Memory B cell (primary cell): ENCODE measurements at regions not wholly inside any gene's neighbourhood (a gene's known extent, or its start where the extent isn't known, plus 50 kb on each side); places are given as distances from the start of the nearest gene placed in this dataset.
"Not testable (repeated sequence)": the region's sequence is repeated elsewhere in the genome, so short reads cannot be mapped to it uniquely, and the experiment has no call there.

ENCODE experiments used
- ATAC-seq: fragments of 150-1000 bp; cut with Tn5 transposase; 2 replicates; pipeline ENCODE4 v1.10.0; 2021; ENCODE audit warnings: low read depth, mild to moderate bottlenecking, moderate library complexity
- DNase-seq, 2 donors: peaks; one replicate each; pipeline ENCODE4 v3.0.0; 2022; ENCODE audit warnings: low spot score in 2 of 2
- H3K27ac Mint-ChIP-seq: one replicate; pipeline ENCODE4 v1.8.0; 2022; ENCODE audit warnings: mild to moderate bottlenecking, moderate library complexity, mixed read lengths
- H3K27me3 Mint-ChIP-seq: one replicate; pipeline ENCODE4 v1.8.0; 2022; ENCODE audit warnings: mixed read lengths
- H3K36me3 Mint-ChIP-seq: one replicate; pipeline ENCODE4 v1.8.0; 2022; ENCODE audit warnings: mild to moderate bottlenecking, mixed read lengths
- H3K4me1 Mint-ChIP-seq: one replicate; pipeline ENCODE4 v1.8.0; 2022; ENCODE audit warnings: mixed read lengths
- H3K4me3 Mint-ChIP-seq: one replicate; pipeline ENCODE4 v1.8.0; 2022; ENCODE audit warnings: mild to moderate bottlenecking, moderate library complexity, mixed read lengths
- H3K9me3 Mint-ChIP-seq: one replicate; pipeline ENCODE4 v1.8.0; 2022; ENCODE audit warnings: mixed read lengths

- ATAC-seq, result no peak
- Mint-ChIP-seq H3K4me1 (peaks cover 9% of the 10 kb centered on the region), H3K9me3 (no peaks in the 10 kb centered on the region), H3K27me3 (no peaks in the 10 kb centered on the region), H3K4me3 (no peak overlapping the region), H3K36me3 (no peaks in the 10 kb centered on the region), H3K27ac (no peak overlapping the region)
- no peak for DNase-seq
Measured at GRCh38 chr1:83505148-83505547, 493.8 kb downstream of the TTLL7 start.

DNA sequence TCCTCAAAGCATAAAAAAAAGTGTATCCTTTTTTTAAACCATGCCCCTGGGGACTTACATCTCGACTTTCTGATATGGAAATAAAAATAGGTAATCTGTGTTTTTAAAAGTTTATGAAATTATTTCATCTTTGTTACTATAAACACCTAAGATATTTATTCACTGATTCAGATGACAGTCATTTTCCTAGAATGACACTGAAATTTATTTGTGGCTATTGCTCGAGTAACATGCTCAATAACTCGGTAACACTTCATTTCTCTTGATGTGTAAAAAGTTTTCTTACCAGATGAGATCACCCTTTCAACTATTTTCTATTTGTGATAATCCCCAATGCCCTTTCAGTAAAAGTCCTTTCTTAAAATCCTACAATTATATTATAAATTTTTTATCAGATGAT lies 495.8 kb downstream of the TTLL7 start:
- no peak overlapping the region for H3K27ac Mint-ChIP-seq
- no peaks in the 10 kb centered on the region for H3K27me3 Mint-ChIP-seq
- H3K4me1 Mint-ChIP-seq, result peaks cover 10% of the 10 kb centered on the region
- ATAC-seq, result no peak
- no peaks in the 10 kb centered on the region for H3K36me3 Mint-ChIP-seq
- no peak for DNase-seq
- no peaks in the 10 kb centered on the region for H3K9me3 Mint-ChIP-seq
- H3K4me3 Mint-ChIP-seq, result no peak overlapping the region

GRCh38 chr1:83500987-83501591 lies 497.8 kb downstream of the TTLL7 start:
- no peaks in the 10 kb centered on the region for H3K27me3 Mint-ChIP-seq
- H3K27ac Mint-ChIP-seq, result no peak overlapping the region
- no peaks in the 10 kb centered on the region for H3K36me3 Mint-ChIP-seq
- H3K9me3 Mint-ChIP-seq, result no peaks in the 10 kb centered on the region
- peaks cover 10% of the 10 kb centered on the region for H3K4me1 Mint-ChIP-seq
- H3K4me3 Mint-ChIP-seq, result no peak overlapping the region
- peak; percentile 32 for ATAC-seq
- DNase-seq, result no peak

- ATAC-seq (no peak), DNase-seq (no peak)
- Mint-ChIP-seq H3K4me1 (peaks cover 10% of the 10 kb centered on the region), H3K36me3 (no peaks in the 10 kb centered on the region), H3K27me3 (no peaks in the 10 kb centered on the region), H3K27ac (no peak overlapping the region), H3K4me3 (no peak overlapping the region), H3K9me3 (no peaks in the 10 kb centered on the region)
Measured at GRCh38 chr1:83500531-83500930, 498.4 kb downstream of the TTLL7 start.

GRCh38 chr1:83499998-83500397 lies 498.9 kb downstream of the TTLL7 start:
- DNase-seq (no peak), ATAC-seq (peak; percentile 49)
- Mint-ChIP-seq H3K4me1 (peaks cover 10% of the 10 kb centered on the region), H3K27ac (no peak overlapping the region), H3K27me3 (no peaks in the 10 kb centered on the region), H3K4me3 (peak overlapping the region; percentile 0), H3K9me3 (no peaks in the 10 kb centered on the region), H3K36me3 (no peaks in the 10 kb centered on the region)

- no peaks in the 10 kb centered on the region for H3K36me3 Mint-ChIP-seq
- ATAC-seq (no peak), DNase-seq (no peak)
- H3K4me1 Mint-ChIP-seq, result peaks cover 10% of the 10 kb centered on the region
- no peak overlapping the region for H3K4me3 Mint-ChIP-seq
- H3K27me3 Mint-ChIP-seq, result no peaks in the 10 kb centered on the region
- H3K9me3 Mint-ChIP-seq, result no peaks in the 10 kb centered on the region
- H3K27ac Mint-ChIP-seq, result no peak overlapping the region
Measured at GRCh38 chr1:83497563-83497962, 501.4 kb downstream of the TTLL7 start.

GRCh38 chr1:83495560-83495959 lies 503.4 kb downstream of the TTLL7 start:
- peaks cover 7% of the 10 kb centered on the region for H3K4me1 Mint-ChIP-seq
- H3K27ac Mint-ChIP-seq, result no peak overlapping the region
- H3K36me3 Mint-ChIP-seq, result peaks cover 2% of the 10 kb centered on the region
- DNase-seq, result no peak
- no peak overlapping the region for H3K4me3 Mint-ChIP-seq
- no peaks in the 10 kb centered on the region for H3K9me3 Mint-ChIP-seq
- H3K27me3 Mint-ChIP-seq, result no peaks in the 10 kb centered on the region
- ATAC-seq, result no peak

DNA sequence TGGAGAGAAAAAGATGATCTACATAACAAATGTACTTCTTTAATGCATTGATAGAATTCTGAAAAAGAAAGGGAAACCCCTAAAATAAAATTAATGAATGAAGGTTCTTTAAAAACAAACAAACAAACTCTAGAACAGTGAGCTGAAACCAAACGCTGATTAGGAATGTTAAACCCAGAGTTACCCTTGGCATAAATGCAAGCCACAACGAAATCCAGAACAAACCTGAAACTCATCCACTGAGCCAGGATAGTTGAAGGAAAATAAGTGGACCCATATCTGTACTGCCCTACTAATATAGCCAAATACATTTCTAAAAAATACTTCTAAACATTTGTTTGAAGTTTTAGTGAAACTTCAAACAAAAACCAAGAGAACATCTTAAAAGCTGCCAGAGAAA lies 505.3 kb downstream of the TTLL7 start:
- Mint-ChIP-seq H3K27ac (no peak overlapping the region), H3K27me3 (no peaks in the 10 kb centered on the region), H3K9me3 (no peaks in the 10 kb centered on the region), H3K4me1 (no peaks in the 10 kb centered on the region), H3K36me3 (peaks cover 2% of the 10 kb centered on the region), H3K4me3 (no peak overlapping the region)
- DNase-seq (no peak), ATAC-seq (no peak)

DNA sequence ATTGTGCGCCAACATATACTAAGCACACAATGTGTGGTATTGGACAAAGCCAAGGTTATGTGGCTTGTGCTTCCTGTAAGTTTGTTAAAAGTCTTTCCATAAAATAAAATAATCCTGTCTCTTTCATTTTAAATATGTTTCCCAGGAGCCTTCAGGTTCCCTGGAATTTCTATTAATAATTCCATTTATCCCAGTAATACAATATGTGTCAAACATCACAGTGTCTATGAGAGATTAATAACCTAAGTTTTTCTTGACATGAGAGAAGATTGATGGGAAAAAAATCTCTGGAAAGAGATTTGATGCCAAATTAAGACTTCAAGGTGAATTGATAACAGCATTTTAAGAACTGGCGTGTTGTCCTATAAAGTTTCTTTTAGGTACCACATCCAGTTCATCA lies 507.0 kb downstream of the TTLL7 start:
- no peak overlapping the region for H3K4me3 Mint-ChIP-seq
- H3K27ac Mint-ChIP-seq, result no peak overlapping the region
- H3K36me3 Mint-ChIP-seq, result peaks cover 2% of the 10 kb centered on the region
- no peaks in the 10 kb centered on the region for H3K27me3 Mint-ChIP-seq
- peaks cover 4% of the 10 kb centered on the region for H3K4me1 Mint-ChIP-seq
- no peaks in the 10 kb centered on the region for H3K9me3 Mint-ChIP-seq
- DNase-seq (no peak), ATAC-seq (no peak)

GRCh38 chr1:83490988-83491387 lies 507.9 kb downstream of the TTLL7 start:
- H3K4me1 Mint-ChIP-seq, result peaks cover 6% of the 10 kb centered on the region
- no peak for ATAC-seq
- no peaks in the 10 kb centered on the region for H3K27me3 Mint-ChIP-seq
- H3K9me3 Mint-ChIP-seq, result no peaks in the 10 kb centered on the region
- peak overlapping the region; percentile 21 for H3K27ac Mint-ChIP-seq
- no peak for DNase-seq
- H3K36me3 Mint-ChIP-seq, result peaks cover 2% of the 10 kb centered on the region
- no peak overlapping the region for H3K4me3 Mint-ChIP-seq

GRCh38 chr1:83488105-83488504 lies 510.8 kb downstream of the TTLL7 start:
- H3K27me3 Mint-ChIP-seq, H3K4me3 Mint-ChIP-seq, H3K36me3 Mint-ChIP-seq, H3K9me3 Mint-ChIP-seq, DNase-seq, H3K4me1 Mint-ChIP-seq: not testable (repeated sequence)
- H3K27ac Mint-ChIP-seq, result peak overlapping the region; percentile 93
- peak; percentile 80 for ATAC-seq

- H3K4me3 Mint-ChIP-seq, H3K36me3 Mint-ChIP-seq, H3K9me3 Mint-ChIP-seq, H3K4me1 Mint-ChIP-seq, ATAC-seq, DNase-seq, H3K27me3 Mint-ChIP-seq: not testable (repeated sequence)
- peak overlapping the region; percentile 93 for H3K27ac Mint-ChIP-seq
Measured at GRCh38 chr1:83487460-83487859, 511.5 kb downstream of the TTLL7 start.

GRCh38 chr1:83485314-83486019 lies 513.5 kb downstream of the TTLL7 start:
- H3K4me1 Mint-ChIP-seq, H3K9me3 Mint-ChIP-seq, H3K36me3 Mint-ChIP-seq, DNase-seq, H3K27ac Mint-ChIP-seq, H3K27me3 Mint-ChIP-seq, H3K4me3 Mint-ChIP-seq: not testable (repeated sequence)
- ATAC-seq, result peak; percentile 59

GRCh38 chr1:83481284-83481683 lies 517.6 kb downstream of the TTLL7 start:
- H3K9me3 Mint-ChIP-seq, H3K36me3 Mint-ChIP-seq: not testable (repeated sequence)
- peak overlapping the region; percentile 83 for H3K27ac Mint-ChIP-seq

More at GRCh38 chr1:83481284-83481683, 517.6 kb downstream of the TTLL7 start:
- not testable (repeated sequence) for H3K27me3 Mint-ChIP-seq, ATAC-seq, DNase-seq, H3K4me3 Mint-ChIP-seq
- H3K4me1 Mint-ChIP-seq, result peaks cover 13% of the 10 kb centered on the region
